SK-N-DZ (cell line): ENCODE measurements at regions not wholly inside any gene's neighbourhood (a gene's known extent, or its start where the extent isn't known, plus 50 kb on each side); places are given as distances from the start of the nearest gene placed in this dataset.

Source experiments
- DNase-seq: peaks from one replicate; pipeline ENCODE4 v3.0.0-alpha.2; 2015; ENCODE audit warnings: low spot score

- no peak for DNase-seq
Observed at GRCh38 chr3:5428607-5429516, 241.4 kb downstream of the EDEM1 start.

GRCh38 chr3:5429517-5429890 lies 242.0 kb downstream of the EDEM1 start:
- DNase-seq = no peak

DNA sequence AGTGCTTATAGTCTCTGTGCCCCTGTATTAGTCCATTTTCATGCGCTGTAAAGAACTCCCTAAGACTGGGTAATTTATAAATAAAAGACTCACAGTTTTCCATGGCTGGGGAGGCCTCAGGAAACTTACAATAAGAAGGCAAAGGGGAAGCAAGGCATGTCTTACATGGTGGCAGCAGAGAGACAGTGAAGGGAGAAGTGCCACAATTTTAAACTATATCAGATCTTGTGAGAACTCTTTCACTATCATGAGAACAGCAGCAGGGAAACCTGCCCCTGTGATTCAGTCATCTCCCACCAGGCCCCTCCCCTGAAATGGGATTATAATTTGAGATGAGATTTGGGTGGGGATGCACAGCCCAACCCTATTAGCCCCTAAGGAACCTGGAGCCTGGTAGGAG lies 243.2 kb downstream of the EDEM1 start:
- DNase-seq = no peak

DNA sequence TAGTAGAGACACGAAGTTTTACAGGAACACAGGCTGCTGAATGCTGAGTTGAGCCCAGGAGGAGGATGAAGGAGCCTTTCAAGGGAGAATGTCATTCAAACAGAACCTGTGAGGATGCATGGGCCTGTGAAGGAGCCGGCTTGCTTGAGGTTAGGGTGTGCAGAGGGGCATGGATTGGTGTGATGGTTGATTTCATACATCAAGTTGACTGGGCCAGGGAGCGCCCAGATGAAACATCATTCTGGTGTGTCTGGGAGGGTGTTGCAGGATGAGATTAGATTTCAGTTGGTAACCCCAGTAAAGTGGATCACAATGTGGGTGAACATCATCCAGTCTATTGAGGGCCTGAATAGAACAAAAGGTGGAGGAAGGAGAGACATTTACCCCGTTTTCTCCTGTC lies 243.6 kb downstream of the EDEM1 start:
- no peak for DNase-seq

DNA sequence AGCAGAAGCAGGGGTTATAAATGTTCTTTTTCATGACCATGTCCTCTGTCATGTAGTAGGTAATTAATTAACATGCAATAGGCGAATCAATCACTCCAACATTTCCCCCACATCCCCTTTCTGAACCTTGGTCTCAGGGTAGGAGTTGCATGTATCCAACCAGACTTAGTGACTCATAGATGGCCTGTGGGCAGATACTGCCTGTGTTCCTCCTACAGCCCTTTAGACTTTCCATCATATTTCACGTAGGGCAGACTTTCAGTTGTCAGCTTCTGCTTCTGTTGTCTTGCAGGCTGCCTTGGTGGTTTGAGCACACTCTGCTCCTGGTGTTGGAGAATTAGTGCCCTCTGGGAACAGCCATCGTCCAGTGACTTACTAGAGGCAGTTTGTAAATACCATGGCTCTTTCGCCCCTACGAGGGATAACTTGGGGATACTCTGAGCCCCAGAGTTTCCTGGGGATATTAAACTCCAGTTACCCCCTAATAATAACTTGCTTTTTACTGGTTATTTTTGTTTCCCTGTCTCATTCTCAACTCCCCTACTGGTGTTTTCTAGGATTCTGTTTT lies 244.4 kb downstream of the EDEM1 start:
- DNase-seq = no peak

DNA sequence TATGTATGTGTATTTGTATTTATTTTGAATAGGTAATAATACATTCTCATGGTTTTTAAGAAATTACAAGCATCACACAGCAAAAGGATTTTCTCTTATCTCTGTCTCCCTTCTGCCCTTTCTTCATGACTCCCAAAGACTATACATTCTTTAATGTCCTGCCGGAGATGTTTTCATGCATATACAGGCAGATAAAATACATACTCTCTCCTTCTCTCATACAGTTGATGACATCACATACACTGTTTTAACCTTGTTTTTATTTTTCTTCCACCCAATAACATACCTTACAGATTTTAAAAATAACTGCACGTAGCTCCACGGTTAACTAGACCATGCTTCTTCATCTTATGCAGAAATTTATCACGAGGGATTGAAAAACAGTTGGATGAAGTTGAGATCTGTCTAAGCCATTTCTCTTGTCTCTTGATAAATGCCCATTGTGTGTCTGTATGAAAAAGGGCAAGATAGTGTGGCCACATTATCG lies 249.8 kb downstream of the EDEM1 start:
- no peak for DNase-seq

GRCh38 chr3:5437783-5438323 lies 250.3 kb downstream of the EDEM1 start:
- no peak for DNase-seq

GRCh38 chr3:5441401-5441800 lies 253.9 kb downstream of the EDEM1 start:
- no peak for DNase-seq

- DNase-seq = no peak
Observed at GRCh38 chr3:5442106-5442785, 254.7 kb downstream of the EDEM1 start.

- DNase-seq = no peak
Observed at GRCh38 chr3:5442786-5443138, 255.3 kb downstream of the EDEM1 start.

DNA sequence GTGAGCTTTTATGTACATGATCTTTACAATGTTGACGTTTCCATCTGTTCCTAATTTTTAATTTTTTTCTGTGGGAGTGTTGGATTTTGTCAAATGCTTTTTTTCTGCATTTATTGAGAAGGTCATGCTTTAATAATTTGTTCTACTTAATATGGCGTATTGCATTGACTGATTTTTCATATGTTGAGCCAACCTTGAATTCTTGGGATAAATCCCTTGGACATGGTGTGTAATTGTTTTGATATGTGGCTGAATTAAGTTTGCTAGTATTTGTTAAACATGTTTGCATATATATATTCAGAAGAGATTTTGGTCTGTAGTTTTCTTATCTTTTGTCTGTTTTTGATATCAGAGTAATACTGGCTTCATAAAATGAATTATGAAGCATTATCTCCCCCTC lies 256.7 kb downstream of the EDEM1 start:
- DNase-seq = no peak

GRCh38 chr3:5445676-5446201 lies 258.2 kb downstream of the EDEM1 start:
- DNase-seq = no peak

DNA sequence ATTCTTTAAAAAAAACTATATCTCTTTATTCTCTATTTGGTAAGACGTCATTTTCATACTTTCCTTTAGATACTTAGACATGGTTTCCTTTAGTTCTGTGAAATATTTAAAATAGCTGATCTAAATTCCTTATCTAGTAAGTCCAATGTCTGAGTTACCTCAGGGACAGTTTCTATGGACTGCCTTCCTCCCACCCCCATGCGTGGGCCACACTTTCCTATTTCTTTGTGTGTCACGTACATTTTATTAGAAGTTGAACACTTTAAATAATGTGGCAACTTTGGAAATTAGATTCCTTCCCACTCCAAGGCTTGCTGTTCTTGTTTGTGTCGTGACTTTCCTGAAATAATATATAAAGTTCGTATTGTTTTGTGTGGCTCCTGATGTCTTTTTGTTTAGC lies 260.7 kb downstream of the EDEM1 start:
- DNase-seq = no peak

- no peak for DNase-seq
Observed at GRCh38 chr3:5448816-5449215, 261.3 kb downstream of the EDEM1 start.

DNA sequence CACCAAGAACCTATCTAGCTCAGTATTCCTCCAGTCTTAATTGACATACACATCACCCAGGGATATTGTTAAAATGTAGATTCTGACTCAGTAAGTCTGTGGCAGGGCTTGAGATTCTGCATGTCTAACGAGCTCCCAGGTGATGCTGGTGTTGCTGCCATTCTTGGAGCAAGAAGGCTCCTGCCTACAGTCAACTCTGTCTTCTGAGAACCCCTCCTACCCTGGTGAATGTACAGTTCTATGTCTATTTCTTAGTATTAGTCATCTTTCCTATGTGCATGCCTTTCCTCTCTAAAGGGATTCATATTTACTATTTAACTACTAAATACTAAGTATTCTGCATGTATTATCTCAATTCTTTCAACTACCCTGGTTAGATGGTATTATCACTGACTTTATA lies 268.7 kb downstream of the EDEM1 start:
- DNase-seq = no peak

- DNase-seq = no peak
Observed at GRCh38 chr3:5458526-5458925, 271.0 kb downstream of the EDEM1 start.

- no peak for DNase-seq
Observed at GRCh38 chr3:5462086-5462485, 274.6 kb downstream of the EDEM1 start.

DNA sequence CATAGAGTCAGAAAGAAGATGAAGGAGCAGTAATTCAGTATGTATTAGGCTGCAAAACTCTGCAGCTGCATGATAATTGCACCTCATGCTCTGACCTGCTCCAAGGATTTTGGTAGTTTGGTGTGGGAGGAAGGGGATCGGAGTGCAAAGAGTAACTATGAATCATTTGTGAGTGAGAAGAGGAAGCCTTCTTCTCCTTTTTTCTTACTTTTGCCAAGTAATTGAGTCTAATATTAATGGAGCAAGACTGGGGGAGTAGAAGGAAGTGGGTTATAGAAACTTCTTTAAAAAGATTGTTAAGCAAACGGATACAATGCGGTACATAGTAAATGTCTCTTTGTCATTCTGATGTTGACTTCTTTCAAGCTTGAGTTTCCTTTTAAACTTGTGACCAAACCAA lies 276.5 kb downstream of the EDEM1 start:
- DNase-seq = no peak

DNA sequence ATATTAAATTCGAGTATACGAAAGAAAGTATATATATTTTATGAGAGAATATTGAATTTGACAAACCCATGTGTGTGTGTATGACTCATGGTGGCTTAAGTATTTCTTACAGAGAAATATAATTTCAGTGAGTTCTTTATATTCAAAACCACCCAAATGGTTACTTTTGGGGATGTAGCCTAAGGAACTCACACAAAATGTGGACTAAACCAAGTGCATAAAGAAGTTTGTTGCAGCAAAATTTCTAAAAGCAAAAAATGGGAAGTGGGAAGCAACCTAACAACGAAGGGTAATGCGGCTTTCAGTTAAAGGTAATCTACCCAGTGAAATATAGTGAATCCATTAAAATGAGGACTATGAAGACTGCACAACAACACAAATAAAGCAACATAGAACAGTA lies 277.1 kb downstream of the EDEM1 start:
- DNase-seq = no peak

DNA sequence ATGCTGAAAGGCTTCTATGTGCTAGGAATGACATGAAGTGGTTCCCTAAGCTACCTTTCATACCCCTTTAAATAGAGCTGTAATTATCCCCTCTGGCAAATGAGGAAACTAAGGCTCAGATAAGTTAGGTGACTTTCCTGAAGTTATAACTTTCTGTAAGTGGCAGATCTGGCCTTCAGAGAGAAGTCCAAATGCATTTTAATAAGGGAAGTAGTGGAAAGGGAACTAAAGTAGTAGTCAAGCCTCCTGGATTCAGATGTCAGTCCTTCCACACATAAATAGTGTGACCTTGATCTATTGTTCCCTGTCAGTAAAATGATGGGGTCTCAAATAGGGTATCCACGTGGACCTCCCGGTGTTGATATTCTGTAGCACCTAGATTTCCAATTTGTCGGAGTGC lies 277.7 kb downstream of the EDEM1 start:
- DNase-seq = no peak

- DNase-seq = no peak
Observed at GRCh38 chr3:5466065-5466464, 278.6 kb downstream of the EDEM1 start.

GRCh38 chr3:5466717-5467116 lies 279.2 kb downstream of the EDEM1 start:
- no peak for DNase-seq
